ENCODE measurements at regions not wholly inside any gene's neighbourhood (a gene's known extent, or its start where the extent isn't known, plus 50 kb on each side); places are given as distances from the start of the nearest gene placed in this dataset.

DNA sequence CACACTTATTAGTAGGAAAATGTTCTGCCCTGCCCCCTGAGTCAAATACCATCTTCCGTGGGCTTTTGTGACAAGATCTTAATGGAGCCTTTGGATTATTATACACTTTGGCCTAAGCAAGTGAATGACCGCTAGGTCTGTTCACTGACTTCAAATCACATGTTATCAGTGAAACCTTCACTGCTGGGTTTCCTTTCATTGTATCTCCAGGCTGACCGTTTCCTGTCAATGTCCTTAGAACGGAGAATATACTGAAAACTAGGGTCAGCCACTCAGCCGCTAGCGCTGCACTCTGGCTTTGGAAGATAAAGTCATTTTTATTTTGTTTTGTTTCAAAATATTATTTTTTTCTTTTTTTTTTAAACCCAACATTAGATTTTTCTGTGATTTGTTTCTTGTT is 107.0 kb upstream of the TLL1 start:
- no peak overlapping the region for H3K27ac ChIP-seq
- H3K27me3 ChIP-seq: no peaks in the 10 kb centered on the region
- intact Hi-C loops (cut with DNase I; ENCODE audit: low total_unique reads): no loop called here

DNA sequence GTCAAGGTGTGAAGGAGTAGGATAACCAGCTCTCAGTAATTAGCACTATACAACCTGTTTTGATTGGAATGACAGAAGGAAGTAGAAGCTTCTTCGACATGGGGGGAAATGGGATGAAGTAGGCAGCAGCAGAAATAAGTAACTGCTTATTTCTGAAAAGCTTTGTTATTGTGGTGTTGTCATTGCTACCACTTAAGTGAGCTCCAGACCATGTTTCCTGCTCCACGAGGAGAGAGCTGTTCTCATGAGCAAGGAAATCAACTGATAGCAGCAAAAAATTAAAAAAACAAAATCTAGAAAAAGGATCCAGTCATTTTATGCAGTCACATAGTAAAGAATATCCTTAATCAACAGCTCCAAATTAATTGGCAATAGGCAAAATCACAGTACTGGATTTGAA is 106.1 kb upstream of the TLL1 start:
- Histone ChIP-seq H3K4me1 (no peaks in the 10 kb centered on the region), H3K27me3 (no peaks in the 10 kb centered on the region), H3K4me3 (no peak overlapping the region), H3K36me3 (no peaks in the 10 kb centered on the region), H3K9me3 (no peaks in the 10 kb centered on the region), H3K27ac (no peak overlapping the region)
- no peak for DNase-seq
- 13 to 15% methylated on average over 2 of the region's 2 CpGs for WGBS, 2 donors (ENCODE audit: low coverage in 1 of 2)
- in situ Hi-C loops (cut with MboI; ENCODE audit: low pct_ligation_motif_present in 1 of 4, low pct_unique_long_range_greater_than_20kb in 1 of 4, low sequenced_read_pairs in 3 of 4): no loop called here
- intact Hi-C loops (cut with DNase I; ENCODE audit: low total_unique reads): no loop called here
- TF ChIP-seq, protein P1, sequence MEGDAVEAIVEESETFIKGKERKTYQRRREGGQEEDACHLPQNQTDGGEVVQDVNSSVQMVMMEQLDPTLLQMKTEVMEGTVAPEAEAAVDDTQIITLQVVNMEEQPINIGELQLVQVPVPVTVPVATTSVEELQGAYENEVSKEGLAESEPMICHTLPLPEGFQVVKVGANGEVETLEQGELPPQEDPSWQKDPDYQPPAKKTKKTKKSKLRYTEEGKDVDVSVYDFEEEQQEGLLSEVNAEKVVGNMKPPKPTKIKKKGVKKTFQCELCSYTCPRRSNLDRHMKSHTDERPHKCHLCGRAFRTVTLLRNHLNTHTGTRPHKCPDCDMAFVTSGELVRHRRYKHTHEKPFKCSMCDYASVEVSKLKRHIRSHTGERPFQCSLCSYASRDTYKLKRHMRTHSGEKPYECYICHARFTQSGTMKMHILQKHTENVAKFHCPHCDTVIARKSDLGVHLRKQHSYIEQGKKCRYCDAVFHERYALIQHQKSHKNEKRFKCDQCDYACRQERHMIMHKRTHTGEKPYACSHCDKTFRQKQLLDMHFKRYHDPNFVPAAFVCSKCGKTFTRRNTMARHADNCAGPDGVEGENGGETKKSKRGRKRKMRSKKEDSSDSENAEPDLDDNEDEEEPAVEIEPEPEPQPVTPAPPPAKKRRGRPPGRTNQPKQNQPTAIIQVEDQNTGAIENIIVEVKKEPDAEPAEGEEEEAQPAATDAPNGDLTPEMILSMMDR (IDR thresholded peaks at IDR 0.05): no peak
- TF ChIP-seq EP300 (IDR thresholded peaks at IDR 0.05; ENCODE audit: low read depth): no peak
- no peak for TF ChIP-seq POLR2AphosphoS5 (IDR thresholded peaks at IDR 0.05)

More for the DNA sequence above, 107.0 kb upstream of the TLL1 start:
- TF ChIP-seq POLR2A (IDR thresholded peaks at IDR 0.05) (no peak), POLR2AphosphoS5 (IDR thresholded peaks at IDR 0.05) (no peak), EP300 (IDR thresholded peaks at IDR 0.05; ENCODE audit: low read depth) (no peak)
- TF ChIP-seq, protein P1 (IDR thresholded peaks at IDR 0.05): no peak
- no peaks in the 10 kb centered on the region for H3K36me3 ChIP-seq
- no peak for DNase-seq
- 87 to 91% methylated on average over 5 to 6 of the region's 6 CpGs for WGBS, 2 donors (ENCODE audit: low coverage in 1 of 2)
- no peaks in the 10 kb centered on the region for H3K4me1 ChIP-seq
- no peak overlapping the region for H3K4me3 ChIP-seq
- no peaks in the 10 kb centered on the region for H3K9me3 ChIP-seq
- in situ Hi-C loops (cut with MboI; ENCODE audit: low pct_ligation_motif_present in 1 of 4, low pct_unique_long_range_greater_than_20kb in 1 of 4, low sequenced_read_pairs in 3 of 4): no loop called here

DNA sequence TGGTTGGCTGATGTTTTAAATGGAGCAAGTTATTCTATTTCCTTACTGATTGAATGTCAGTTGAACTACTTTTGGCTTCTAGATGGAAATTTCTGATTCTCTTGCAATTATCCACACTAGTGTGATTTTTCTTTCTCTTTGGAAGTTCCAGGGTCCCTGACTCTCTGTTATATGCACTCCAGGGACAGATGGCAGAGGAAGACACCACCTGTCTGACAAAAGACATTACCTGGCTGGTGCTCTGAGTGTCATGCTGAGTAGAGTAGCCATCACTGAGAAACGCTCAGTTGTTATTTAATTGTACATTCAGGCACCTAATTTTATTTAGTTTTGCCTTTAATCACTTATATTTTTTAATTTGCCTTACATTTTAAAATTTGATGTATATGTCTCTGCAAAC is 105.4 kb upstream of the TLL1 start:
- TF ChIP-seq EP300 (IDR thresholded peaks at IDR 0.05; ENCODE audit: low read depth) (no peak), POLR2AphosphoS5 (IDR thresholded peaks at IDR 0.05) (no peak), POLR2A (IDR thresholded peaks at IDR 0.05) (no peak)
- TF ChIP-seq, protein P1 (IDR thresholded peaks at IDR 0.05): no peak
- no peak for DNase-seq
- no peaks in the 10 kb centered on the region for H3K4me1 ChIP-seq
- in situ Hi-C loops (cut with MboI; ENCODE audit: low pct_ligation_motif_present in 1 of 4, low pct_unique_long_range_greater_than_20kb in 1 of 4, low sequenced_read_pairs in 3 of 4) (no loop called here), intact Hi-C loops (cut with DNase I; ENCODE audit: low total_unique reads) (no loop called here)
- H3K4me3 ChIP-seq: no peak overlapping the region
- H3K36me3 ChIP-seq: no peaks in the 10 kb centered on the region
- H3K27me3 ChIP-seq: no peaks in the 10 kb centered on the region
- no peaks in the 10 kb centered on the region for H3K9me3 ChIP-seq
- no peak overlapping the region for H3K27ac ChIP-seq
- WGBS, 2 donors (ENCODE audit: low coverage in 1 of 2): 70% methylated on average over 1 of the region's 1 CpG; no CpG with 5 or more reads in 1 of the 2 donors

DNA sequence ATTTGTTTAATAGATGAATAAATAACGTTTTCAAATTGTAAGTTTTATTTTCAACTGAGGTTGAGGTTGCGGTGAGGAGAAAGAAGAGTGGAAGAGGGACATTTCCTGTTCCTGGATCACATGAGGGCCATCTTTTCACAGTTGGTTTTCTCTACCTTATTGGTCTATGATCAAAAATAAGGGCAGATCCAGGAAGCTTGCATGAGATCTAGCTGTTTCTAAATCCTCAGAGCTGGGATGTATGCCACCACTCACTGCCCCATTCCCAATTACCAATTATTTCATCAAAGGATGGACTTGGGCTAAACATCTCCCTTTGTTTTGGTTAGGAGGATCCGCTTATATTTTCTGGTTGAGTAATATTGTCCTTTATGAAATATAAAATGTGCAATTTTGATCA is 104.8 kb upstream of the TLL1 start:
- Histone ChIP-seq H3K4me1 (no peaks in the 10 kb centered on the region), H3K9me3 (no peaks in the 10 kb centered on the region), H3K36me3 (no peaks in the 10 kb centered on the region), H3K27ac (no peak overlapping the region), H3K4me3 (no peak overlapping the region), H3K27me3 (no peaks in the 10 kb centered on the region)
- in situ Hi-C loops (cut with MboI; ENCODE audit: low pct_ligation_motif_present in 1 of 4, low pct_unique_long_range_greater_than_20kb in 1 of 4, low sequenced_read_pairs in 3 of 4): no loop called here
- no peak for DNase-seq
- intact Hi-C loops (cut with DNase I; ENCODE audit: low total_unique reads): no loop called here
- no peak for TF ChIP-seq EP300 (IDR thresholded peaks at IDR 0.05; ENCODE audit: low read depth)
- TF ChIP-seq, protein P1 (IDR thresholded peaks at IDR 0.05): no peak
- no peak for TF ChIP-seq POLR2AphosphoS5 (IDR thresholded peaks at IDR 0.05)
- TF ChIP-seq POLR2A (IDR thresholded peaks at IDR 0.05): no peak
- 81 to 88% methylated on average over 3 of the region's 3 CpGs for WGBS, 2 donors (ENCODE audit: low coverage in 1 of 2)

Data from transverse colon (tissue), 4 donors.